K562 (cell line): ENCODE measurements at regions not wholly inside any gene's neighbourhood (a gene's known extent, or its start where the extent isn't known, plus 50 kb on each side); places are given as distances from the start of the nearest gene placed in this dataset.

ENCODE experiments used
- ATAC-seq: fragments of 200-7000 bp; cut with Tn5 transposase; 3 replicates; pipeline ENCODE4 v1.9.1; 2020; ENCODE audit warnings: moderate library complexity
- BruUV-seq: library from RNA; stranded (reverse); fragments of 400-500 nt; replicated peaks from 2 replicates; lab custom pipeline; 2021; lab: Mats Ljungman, UMichigan
- CTCF ChIA-PET: fragments of 300-600 bp; formaldehyde crosslinking; extraction: SDS; loops from one replicate; lab custom pipeline; 2021; ENCODE audit warnings: low intra/inter-chr PET ratio; lab: Yijun Ruan, JAX
- POLR2A ChIA-PET: fragments of 300-600, 350-650 bp; sonication (Branson Sonifier 250); formaldehyde crosslinking; extraction: SDS; loops from one replicate; lab custom pipeline; 2021; ENCODE audit warnings: antibody characterized with exemption, inconsistent platforms; lab: Yijun Ruan, JAX
- DNase-seq, 4 experiments: peaks; one replicate each; pipeline versions ENCODE4 v3.0.0 to v3.0.0-alpha.2; 2011 to 2018; ENCODE audit warnings: low spot score in 3 of 4, mixed read lengths in 3 of 4; ENCODE audit errors: extremely low read depth in 1 of 4
- FAIRE-seq: peaks from 2 replicates; lab custom pipeline; 2011; peaks lifted over from hg19 to GRCh38; lab: Jason Lieb, UNC
- H2AFZ ChIP-seq: 2 replicates; pipeline ENCODE4 v1.6.0; 2011; ENCODE audit warnings: low read depth, low read length, control low read depth, inconsistent platforms
- H3K27ac ChIP-seq: fragments of 200-600 bp; 3 replicates; pipeline ENCODE4 v1.8.0; 2011; ENCODE audit warnings: low read depth, mild to moderate bottlenecking, control low read depth, inconsistent platforms, low read length, moderate library complexity, mixed read lengths; ENCODE audit errors: extremely low read depth
- H3K27me3 ChIP-seq, 2 experiments: fragments of 300-600 bp in 1 of 2; 2 replicates in 1 of 2; 3 replicates in 1 of 2; pipeline versions ENCODE4 v1.6.0 to v1.8.0; 2011; ENCODE audit warnings: inconsistent platforms in 2 of 2, low read length in 2 of 2, mild to moderate bottlenecking in 1 of 2, mixed read lengths in 1 of 2, moderate library complexity in 1 of 2; ENCODE audit not compliant: control insufficient read depth in 2 of 2, insufficient read depth in 2 of 2
- H3K36me3 ChIP-seq: fragments of 300-600 bp; 3 replicates; pipeline ENCODE4 v1.8.0; 2011; ENCODE audit warnings: mild to moderate bottlenecking, low read length, inconsistent platforms; ENCODE audit not compliant: control insufficient read depth, insufficient read depth
- H3K4me1 ChIP-seq, 2 experiments: fragments of 200-600 bp in 1 of 2; replicated peaks in 1 of 2; 2 replicates in 1 of 2; 3 replicates in 1 of 2; pipeline versions ENCODE4 v1.5.1 to v1.8.0; 2011; ENCODE audit warnings: inconsistent platforms in 2 of 2, low read length in 2 of 2, mild to moderate bottlenecking in 1 of 2, mixed read lengths in 1 of 2, moderate library complexity in 1 of 2; ENCODE audit not compliant: control insufficient read depth in 2 of 2, insufficient read depth in 2 of 2
- H3K4me2 ChIP-seq: 2 replicates; pipeline ENCODE4 v1.6.1; 2011; ENCODE audit warnings: low read length, control low read depth, inconsistent platforms, mixed read lengths; ENCODE audit not compliant: insufficient read depth
- H3K4me3 ChIP-seq: fragments of 200-600 bp; sonication (generic), shearing (Covaris generic); 2 replicates; pipeline ENCODE4 v1.5.1; 2016; ENCODE audit warnings: control low read depth, inconsistent platforms
- H3K79me2 ChIP-seq: fragments of 200-600 bp; 3 replicates; pipeline ENCODE4 v1.8.0; 2011; ENCODE audit warnings: low read length, inconsistent platforms; ENCODE audit not compliant: control insufficient read depth, insufficient read depth
- H3K9ac ChIP-seq, 2 experiments: 2 replicates each; pipeline versions ENCODE4 v1.6.0 to v1.6.1; 2011; ENCODE audit warnings: low read depth in 2 of 2, low read length in 2 of 2, control low read depth in 1 of 2, inconsistent platforms in 1 of 2, mild to moderate bottlenecking in 1 of 2, mixed read lengths in 1 of 2; ENCODE audit not compliant: insufficient read depth in 1 of 2
- H3K9me1 ChIP-seq: one replicate; pipeline ENCODE4 v1.6.0; 2011; ENCODE audit warnings: inconsistent platforms, mild to moderate bottlenecking, low read length, moderate library complexity; ENCODE audit not compliant: control insufficient read depth, insufficient read depth
- H3K9me3 ChIP-seq: replicated peaks from 2 replicates; pipeline ENCODE4 v1.5.1; 2011; ENCODE audit warnings: low read depth, low read length, inconsistent platforms; ENCODE audit not compliant: control insufficient read depth, insufficient read depth
- H4K20me1 ChIP-seq: replicated peaks from 2 replicates; pipeline ENCODE4 v1.6.1; 2011; ENCODE audit warnings: low read length, inconsistent platforms, mixed read lengths; ENCODE audit not compliant: control insufficient read depth, insufficient read depth
- CTCF ChIP-seq, 3 experiments: IDR thresholded peaks in 2 of 3; conservative IDR thresholded peaks in 1 of 3; 2 replicates each; pipeline ENCODE4 v1.5.1; 2011 to 2012; ENCODE audit warnings: low read length in 3 of 3, mild to moderate bottlenecking in 3 of 3, control low read depth in 2 of 3, improper control_type of control experiment in 1 of 3, inconsistent platforms in 1 of 3, low read depth in 1 of 3, mixed read lengths in 1 of 3, moderate library complexity in 1 of 3; ENCODE audit not compliant: insufficient read depth in 2 of 3
- CTCFL ChIP-seq: IDR thresholded peaks from 2 replicates; pipeline ENCODE4 v1.6.1; 2011; ENCODE audit warnings: borderline replicate concordance, low read depth, mild to moderate bottlenecking, moderate library complexity, low read length; ENCODE audit not compliant: insufficient read depth, poor library complexity, severe bottlenecking
- MLX ChIP-seq, 2 experiments: fragments of 450-650 bp in 1 of 2; sonication (generic) in 1 of 2; formaldehyde crosslinking; conservative IDR thresholded peaks; 2 replicates each; pipeline versions ENCODE4 v1.4.0 to v1.8.1; 2020 to 2022; ENCODE audit warnings: mild to moderate bottlenecking in 1 of 2, missing genetic modification reagents in 1 of 2
- NRF1 ChIP-seq, 2 experiments: fragments of 450-650 bp; IDR thresholded peaks in 1 of 2; conservative IDR thresholded peaks in 1 of 2; 2 replicates each; pipeline ENCODE4 v1.6.1; 2014; ENCODE audit warnings: mild to moderate bottlenecking in 2 of 2
- RAD21 ChIP-seq, 2 experiments: fragments of 250-450 bp in 1 of 2; fragments of 450-650 bp in 1 of 2; sonication (Bioruptor Pico) in 1 of 2; formaldehyde crosslinking in 1 of 2; IDR thresholded peaks in 1 of 2; conservative IDR thresholded peaks in 1 of 2; 2 replicates each; pipeline versions ENCODE4 v1.4.0 to v1.8.0; 2020 to 2022; ENCODE audit warnings: mild to moderate bottlenecking in 2 of 2, moderate library complexity in 1 of 2
- RB1 ChIP-seq: fragments of 450-650 bp; IDR thresholded peaks from 2 replicates; pipeline ENCODE4 v1.6.1; 2017; ENCODE audit warnings: low read depth, mild to moderate bottlenecking
- SMC3 ChIP-seq: conservative IDR thresholded peaks from 2 replicates; pipeline ENCODE4 v1.6.1; 2011; ENCODE audit warnings: low read depth, low read length, improper control_type of control experiment; ENCODE audit not compliant: insufficient read depth
- ZNF707 ChIP-seq: fragments of 250-450 bp; sonication (Bioruptor Pico); conservative IDR thresholded peaks from 2 replicates; pipeline ENCODE4 v1.8.0; 2022; ENCODE audit warnings: inconsistent platforms, mild to moderate bottlenecking, moderate library complexity
- WGBS: fragments of 100-300 bp; shearing (Covaris generic); methylation state at CpG from one replicate; pipeline ENCODE4 v1.1.6; 2016; ENCODE audit warnings: low coverage, mixed read lengths; ENCODE audit not compliant: insufficient coverage; ENCODE audit errors: missing lambda C conversion rate; 5-methylcytosine and 5-hydroxymethylcytosine counted together
- in situ Hi-C: fragments of 300-500 bp; cut with MboI; formaldehyde crosslinking; loops from 4 replicates; pipeline ENCODE4 v1.15.0; 2018; ENCODE audit warnings: inconsistent platforms, mixed read lengths
- intact Hi-C: fragments of 100-400 bp; cut with micrococcal nuclease; formaldehyde crosslinking; loops from 2 replicates; pipeline ENCODE4 v1.14.2; 2022

- Histone ChIP-seq H3K4me2 (no peak overlapping the region), H3K9me1 (no peaks in the 10 kb centered on the region), H3K9me3 (no peaks in the 10 kb centered on the region), H3K4me3 (no peak overlapping the region), H4K20me1 (no peaks in the 10 kb centered on the region), H3K9ac (no peak overlapping the region), H3K4me1 (no peaks in the 10 kb centered on the region; a peak in 1 of 5 replicates), H2AFZ (no peak overlapping the region), H3K36me3 (no peaks in the 10 kb centered on the region), H3K27ac (no peak overlapping the region), H3K27me3 (no peaks in the 10 kb centered on the region; a peak in 1 of 5 replicates), H3K79me2 (no peaks in the 10 kb centered on the region)
- 21% methylated on average over 23 of the region's 30 CpGs for WGBS
- no TSS peak for BruUV-seq
- FAIRE-seq (peak; percentile 64), DNase-seq (peak; percentile 50 to 67 (median 66)), ATAC-seq (peak; percentile 96)
- ChIA-PET POLR2A (interaction anchor here (0.6 kb wide), 2 partner anchors 20 to 37 kb away, joined by 3 to 4 read pairs; no protein-coding TSS in a partner anchor), CTCF (no interaction called here)
- TF ChIP-seq RAD21 (CRISPR knock-in tag; conservative IDR thresholded peaks at IDR 0.05 in 1 of 2, IDR thresholded peaks at IDR 0.05 in 1 of 2) (peak in 1 of 2 experiments; percentile 36; a peak in 2 of 4 replicates), SMC3 (peak; percentile 30; the same call in 1 of the 2 replicates), CTCFL (peak; percentile 33), CTCF (IDR thresholded peaks at IDR 0.05 in 2 of 3, conservative IDR thresholded peaks at IDR 0.05 in 1 of 3; ENCODE audit: insufficient read depth in 2 of 3, low read depth in 1 of 3, low read length in 3 of 3) (peak; percentile 70 to 88 (median 83)), ZNF707 (no peak), NRF1 (conservative IDR thresholded peaks at IDR 0.05 in 1 of 2, IDR thresholded peaks at IDR 0.05 in 1 of 2) (0 out of 4 replicates have a peak, but pooled peaks of 1 of the 2 experiments have one; percentile 16), MLX (CRISPR knock-in tag; conservative IDR thresholded peaks at IDR 0.05) (no peak), RB1 (peak; percentile 21; the same call in 1 of the 2 replicates)
- intact Hi-C loops = loop anchor here (1.0 to 2.0 kb wide), 2 partner anchors 54 to 468 kb away; no protein-coding TSS in a partner anchor
- in situ Hi-C loops = no loop called here
These were observed 56.4 kb upstream of the PIWIL1 start for GRCh38 chr12:130281153-130281799.
